Right lobe of liver (tissue), 4 donors: ENCODE measurements at regions not wholly inside any gene's neighbourhood (a gene's known extent, or its start where the extent isn't known, plus 50 kb on each side); places are given as distances from the start of the nearest gene placed in this dataset.

ENCODE experiments used
- POLR2A ChIP-seq: fragments of 450-650 bp; IDR thresholded peaks from one replicate; pipeline ENCODE4 v1.6.1; 2017; ENCODE audit warnings: antibody characterized with exemption, mild to moderate bottlenecking
- TF ChIP-seq, protein P1 (sequence below), 4 donors: fragments of 200-600 bp in 3 of 4; fragments of 450-650 bp in 1 of 4; IDR thresholded peaks; one replicate each; pipeline versions ENCODE4 v1.5.1 to v1.8.0; 2016 to 2022; ENCODE audit warnings: antibody characterized with exemption in 4 of 4, mild to moderate bottlenecking in 2 of 4
- donor health status: DM: no; HTN: no; CAD: no.
- donor health status: DM: no; HTN: no; CAD: no.
- donor health status: DM: no; HTN: yes; CAD: no.

- TF ChIP-seq, protein P1, sequence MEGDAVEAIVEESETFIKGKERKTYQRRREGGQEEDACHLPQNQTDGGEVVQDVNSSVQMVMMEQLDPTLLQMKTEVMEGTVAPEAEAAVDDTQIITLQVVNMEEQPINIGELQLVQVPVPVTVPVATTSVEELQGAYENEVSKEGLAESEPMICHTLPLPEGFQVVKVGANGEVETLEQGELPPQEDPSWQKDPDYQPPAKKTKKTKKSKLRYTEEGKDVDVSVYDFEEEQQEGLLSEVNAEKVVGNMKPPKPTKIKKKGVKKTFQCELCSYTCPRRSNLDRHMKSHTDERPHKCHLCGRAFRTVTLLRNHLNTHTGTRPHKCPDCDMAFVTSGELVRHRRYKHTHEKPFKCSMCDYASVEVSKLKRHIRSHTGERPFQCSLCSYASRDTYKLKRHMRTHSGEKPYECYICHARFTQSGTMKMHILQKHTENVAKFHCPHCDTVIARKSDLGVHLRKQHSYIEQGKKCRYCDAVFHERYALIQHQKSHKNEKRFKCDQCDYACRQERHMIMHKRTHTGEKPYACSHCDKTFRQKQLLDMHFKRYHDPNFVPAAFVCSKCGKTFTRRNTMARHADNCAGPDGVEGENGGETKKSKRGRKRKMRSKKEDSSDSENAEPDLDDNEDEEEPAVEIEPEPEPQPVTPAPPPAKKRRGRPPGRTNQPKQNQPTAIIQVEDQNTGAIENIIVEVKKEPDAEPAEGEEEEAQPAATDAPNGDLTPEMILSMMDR (IDR thresholded peaks at IDR 0.05): no peak
- no peak for TF ChIP-seq POLR2A
These were observed 84.2 kb upstream of the ARRDC4 start for GRCh38 chr15:97876281-97876675.
